ENCODE measurements at regions not wholly inside any gene's neighbourhood (a gene's known extent, or its start where the extent isn't known, plus 50 kb on each side); places are given as distances from the start of the nearest gene placed in this dataset.

DNA sequence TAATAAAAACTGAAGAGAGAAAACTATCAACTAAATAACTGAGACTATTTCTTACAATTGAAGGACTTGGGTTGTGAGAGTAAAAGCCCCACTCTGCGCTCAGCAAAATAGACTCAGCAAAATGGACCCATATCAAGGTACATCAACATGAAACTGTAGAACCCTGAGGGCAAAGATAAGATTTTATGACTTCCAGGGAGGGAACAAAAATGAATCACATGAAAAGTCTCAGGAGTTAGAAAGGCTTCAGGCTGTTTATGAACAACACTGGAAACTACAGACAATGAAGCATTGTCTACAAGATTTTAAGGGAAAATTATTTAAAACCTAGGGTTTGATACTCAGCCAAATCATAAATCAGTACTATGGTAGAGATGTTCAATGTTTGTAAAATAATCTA lies 434.3 kb downstream of the PTPRC start:
- TF ChIP-seq, protein P1, sequence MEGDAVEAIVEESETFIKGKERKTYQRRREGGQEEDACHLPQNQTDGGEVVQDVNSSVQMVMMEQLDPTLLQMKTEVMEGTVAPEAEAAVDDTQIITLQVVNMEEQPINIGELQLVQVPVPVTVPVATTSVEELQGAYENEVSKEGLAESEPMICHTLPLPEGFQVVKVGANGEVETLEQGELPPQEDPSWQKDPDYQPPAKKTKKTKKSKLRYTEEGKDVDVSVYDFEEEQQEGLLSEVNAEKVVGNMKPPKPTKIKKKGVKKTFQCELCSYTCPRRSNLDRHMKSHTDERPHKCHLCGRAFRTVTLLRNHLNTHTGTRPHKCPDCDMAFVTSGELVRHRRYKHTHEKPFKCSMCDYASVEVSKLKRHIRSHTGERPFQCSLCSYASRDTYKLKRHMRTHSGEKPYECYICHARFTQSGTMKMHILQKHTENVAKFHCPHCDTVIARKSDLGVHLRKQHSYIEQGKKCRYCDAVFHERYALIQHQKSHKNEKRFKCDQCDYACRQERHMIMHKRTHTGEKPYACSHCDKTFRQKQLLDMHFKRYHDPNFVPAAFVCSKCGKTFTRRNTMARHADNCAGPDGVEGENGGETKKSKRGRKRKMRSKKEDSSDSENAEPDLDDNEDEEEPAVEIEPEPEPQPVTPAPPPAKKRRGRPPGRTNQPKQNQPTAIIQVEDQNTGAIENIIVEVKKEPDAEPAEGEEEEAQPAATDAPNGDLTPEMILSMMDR (IDR thresholded peaks at IDR 0.05), result no peak
- TF ChIP-seq POLR2A (IDR thresholded peaks at IDR 0.05; ENCODE audit: low read depth), result no peak
